NCI-H510A (cell line): ENCODE measurements at regions not wholly inside any gene's neighbourhood (a gene's known extent, or its start where the extent isn't known, plus 50 kb on each side); places are given as distances from the start of the nearest gene placed in this dataset.

Source experiments
- DNase-seq: peaks from one replicate; lab custom pipeline; 2025; lab: John Stamatoyannopoulos, UW

GRCh38 chr22:49238181-49239141, 589.2 kb downstream of the BRD1 start:
- DNase-seq = no peak

- DNase-seq = no peak
Observed at GRCh38 chr22:49237703-49238102, 590.0 kb downstream of the BRD1 start.

- DNase-seq = no peak
Observed at GRCh38 chr22:49237279-49237678, 590.4 kb downstream of the BRD1 start.

GRCh38 chr22:49236541-49237075, 591.1 kb downstream of the BRD1 start:
- DNase-seq = no peak

GRCh38 chr22:49235463-49236300, 592.0 kb downstream of the BRD1 start:
- peak; percentile 76 for DNase-seq

- DNase-seq = no peak
Observed at GRCh38 chr22:49234459-49234858, 593.2 kb downstream of the BRD1 start.

- no peak for DNase-seq
Observed at GRCh38 chr22:49233507-49234100, 594.1 kb downstream of the BRD1 start.

GRCh38 chr22:49232319-49233067, 595.2 kb downstream of the BRD1 start:
- no peak for DNase-seq

GRCh38 chr22:49230194-49230577, 597.5 kb downstream of the BRD1 start:
- DNase-seq = no peak

GRCh38 chr22:49229483-49230193, 598.0 kb downstream of the BRD1 start:
- DNase-seq = no peak

GRCh38 chr22:49228431-49229037, 599.1 kb downstream of the BRD1 start:
- no peak for DNase-seq

- DNase-seq = no peak
Observed at GRCh38 chr22:49227670-49228069, 600.0 kb downstream of the BRD1 start.

- DNase-seq = no peak
Observed at GRCh38 chr22:49226096-49226495, 601.6 kb downstream of the BRD1 start.

GRCh38 chr22:49224243-49224642, 603.4 kb downstream of the BRD1 start:
- no peak for DNase-seq

- DNase-seq = no peak
Observed at GRCh38 chr22:49218142-49218541, 609.5 kb downstream of the BRD1 start.

- no peak for DNase-seq
Observed at GRCh38 chr22:49216579-49216978, 611.1 kb downstream of the BRD1 start.

- no peak for DNase-seq
Observed at GRCh38 chr22:49215840-49216239, 611.8 kb downstream of the BRD1 start.

GRCh38 chr22:49214976-49215375, 612.7 kb downstream of the BRD1 start:
- DNase-seq = no peak

- DNase-seq = no peak
Observed at GRCh38 chr22:49213731-49214352, 613.8 kb downstream of the BRD1 start.

GRCh38 chr22:49212466-49212865, 615.2 kb downstream of the BRD1 start:
- DNase-seq = no peak
